Kidney (tissue), 13 donors: ENCODE measurements at regions not wholly inside any gene's neighbourhood (a gene's known extent, or its start where the extent isn't known, plus 50 kb on each side); places are given as distances from the start of the nearest gene placed in this dataset.

Experiments
- DNase-seq, 5 donors: peaks; one replicate each; pipeline ENCODE4 v3.0.0-alpha.2; 2013 to 2020
- FAIRE-seq: peaks from 2 replicates; lab custom pipeline; 2012; peaks lifted over from hg19 to GRCh38; lab: Jason Lieb, UNC
- H3K27ac ChIP-seq, 2 donors: one replicate each; pipeline ENCODE4 v1.7.0; 2013; ENCODE audit warnings: low read depth in 2 of 2, low read length in 2 of 2, inconsistent platforms in 1 of 2
- H3K27me3 ChIP-seq: one replicate; pipeline ENCODE4 v1.7.1; 2013; ENCODE audit warnings: low read length, inconsistent platforms; ENCODE audit not compliant: control insufficient read depth, insufficient read depth
- H3K36me3 ChIP-seq, 3 donors: one replicate each; pipeline versions ENCODE4 v1.7.0 to v1.7.1; 2013; ENCODE audit warnings: low read length in 3 of 3, control low read depth in 1 of 3, inconsistent platforms in 1 of 3; ENCODE audit not compliant: insufficient read depth in 3 of 3, control insufficient read depth in 2 of 3
- H3K4me1 ChIP-seq, 3 donors: one replicate each; pipeline versions ENCODE4 v1.7.0 to v1.7.1; 2013; ENCODE audit warnings: low read length in 3 of 3, inconsistent platforms in 1 of 3, low read depth in 1 of 3; ENCODE audit not compliant: control insufficient read depth in 2 of 3, insufficient read depth in 2 of 3
- H3K4me3 ChIP-seq, 3 donors: one replicate each; pipeline versions ENCODE4 v1.7.0 to v1.8.1; 2013; ENCODE audit warnings: low read length in 3 of 3, control low read depth in 1 of 3, inconsistent platforms in 1 of 3
- H3K9ac ChIP-seq, 3 donors: one replicate each; pipeline versions ENCODE4 v1.7.0 to v1.7.1; 2013; ENCODE audit warnings: low read length in 3 of 3, control low read depth in 1 of 3, inconsistent platforms in 1 of 3
- H3K9me3 ChIP-seq, 3 donors: one replicate each; pipeline versions ENCODE4 v1.7.0 to v1.7.1; 2013; ENCODE audit warnings: low read length in 3 of 3, control low read depth in 1 of 3, inconsistent platforms in 1 of 3; ENCODE audit not compliant: control insufficient read depth in 2 of 3, insufficient read depth in 1 of 3
- CTCF ChIP-seq: IDR thresholded peaks from 3 replicates; pipeline ENCODE4 v1.5.1; 2012; ENCODE audit warnings: mild to moderate bottlenecking, moderate library complexity, borderline replicate concordance; ENCODE audit not compliant: insufficient read depth; ENCODE audit errors: extremely low read depth
- intact Hi-C: fragments of 100-400 bp; cut with DNase I; formaldehyde crosslinking; loops from one replicate; pipeline ENCODE4 v1.11.1; 2022
- donor health status: control.
- donor health status: control.
- donor health status: control.
- donor health status: control.
- donor health status: control.
- donor health status: DM: yes; HTN: yes; CAD: no.
- donor health status: Normal renal cell carcinoma (clear cell type).

GRCh38 chr11:92440701-92441442, 216.3 kb downstream of the FAT3 start:
- no peak for FAIRE-seq
- no peaks in the 10 kb centered on the region for H3K9me3 ChIP-seq
- intact Hi-C loops: no loop called here
- no peaks in the 10 kb centered on the region for H3K36me3 ChIP-seq
- H3K4me3 ChIP-seq: no peak overlapping the region
- H3K27ac ChIP-seq: no peak overlapping the region
- no peaks in the 10 kb centered on the region for H3K27me3 ChIP-seq
- peak in 1 of 5 donors; percentile 24 for DNase-seq
- H3K4me1 ChIP-seq: no peaks in the 10 kb centered on the region
- no peak for TF ChIP-seq CTCF
- no peak overlapping the region for H3K9ac ChIP-seq

- no peak for FAIRE-seq
- no peak for TF ChIP-seq CTCF
- no peaks in the 10 kb centered on the region for H3K27me3 ChIP-seq
These were observed 216.8 kb downstream of the FAT3 start for GRCh38 chr11:92441443-92441726.

GRCh38 chr11:92443199-92443598, 218.6 kb downstream of the FAT3 start:
- FAIRE-seq (no peak), DNase-seq (peak in 1 of 5 donors; percentile 62)
- no peaks in the 10 kb centered on the region for H3K36me3 ChIP-seq
- no peak for TF ChIP-seq CTCF
- intact Hi-C loops: no loop called here
- no peaks in the 10 kb centered on the region for H3K4me1 ChIP-seq
- H3K4me3 ChIP-seq: no peak overlapping the region
- no peak overlapping the region for H3K9ac ChIP-seq
- H3K27me3 ChIP-seq: no peaks in the 10 kb centered on the region
- no peak overlapping the region for H3K27ac ChIP-seq
- no peaks in the 10 kb centered on the region for H3K9me3 ChIP-seq

More at GRCh38 chr11:92441443-92441726, 216.8 kb downstream of the FAT3 start:
- Histone ChIP-seq H3K4me3 (no peak overlapping the region), H3K9me3 (no peaks in the 10 kb centered on the region), H3K4me1 (no peaks in the 10 kb centered on the region), H3K27ac (no peak overlapping the region), H3K9ac (no peak overlapping the region), H3K36me3 (no peaks in the 10 kb centered on the region)
- no peak for DNase-seq
- intact Hi-C loops: no loop called here

- Histone ChIP-seq H3K9me3 (no peaks in the 10 kb centered on the region), H3K4me1 (peaks cover 0 to 3% (median 0%) of the 10 kb centered on the region in 3 donors), H3K27me3 (no peaks in the 10 kb centered on the region), H3K9ac (no peak overlapping the region), H3K27ac (no peak overlapping the region), H3K36me3 (no peaks in the 10 kb centered on the region), H3K4me3 (no peak overlapping the region)
- no peak for TF ChIP-seq CTCF
- intact Hi-C loops: no loop called here
- DNase-seq: no peak
- no peak for FAIRE-seq
These were observed 223.0 kb downstream of the FAT3 start for GRCh38 chr11:92447586-92447985.
